ENCODE measurements at regions not wholly inside any gene's neighbourhood (a gene's known extent, or its start where the extent isn't known, plus 50 kb on each side); places are given as distances from the start of the nearest gene placed in this dataset.

DNA sequence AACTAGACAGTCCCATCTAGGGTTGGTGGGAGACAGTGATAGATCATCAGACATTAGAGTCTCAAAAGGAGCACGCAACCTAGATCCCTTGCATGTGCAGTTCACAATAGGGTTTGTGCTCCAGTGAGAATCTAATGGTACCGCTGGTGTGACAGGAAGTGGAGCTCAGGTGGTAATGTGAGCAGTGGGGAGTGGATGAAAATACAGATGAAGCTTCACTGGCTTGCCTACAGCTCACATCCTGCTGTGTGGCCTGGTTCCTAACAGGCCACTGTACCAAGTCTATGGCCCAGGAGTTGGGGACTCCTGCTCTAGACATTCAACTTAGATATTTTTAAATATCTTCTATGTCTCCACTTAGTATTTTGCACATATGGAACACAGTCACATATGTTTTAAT is 231.1 kb upstream of the NRIP1 start:
- TF ChIP-seq POLR2A (IDR thresholded peaks at IDR 0.05; ENCODE audit: low read length) (no peak), GATA1 (IDR thresholded peaks at IDR 0.05; ENCODE audit: low read depth, low read length) (no peak)

Measured in erythroblast (primary cell).